ENCODE measurements at regions not wholly inside any gene's neighbourhood (a gene's known extent, or its start where the extent isn't known, plus 50 kb on each side); places are given as distances from the start of the nearest gene placed in this dataset.

DNA sequence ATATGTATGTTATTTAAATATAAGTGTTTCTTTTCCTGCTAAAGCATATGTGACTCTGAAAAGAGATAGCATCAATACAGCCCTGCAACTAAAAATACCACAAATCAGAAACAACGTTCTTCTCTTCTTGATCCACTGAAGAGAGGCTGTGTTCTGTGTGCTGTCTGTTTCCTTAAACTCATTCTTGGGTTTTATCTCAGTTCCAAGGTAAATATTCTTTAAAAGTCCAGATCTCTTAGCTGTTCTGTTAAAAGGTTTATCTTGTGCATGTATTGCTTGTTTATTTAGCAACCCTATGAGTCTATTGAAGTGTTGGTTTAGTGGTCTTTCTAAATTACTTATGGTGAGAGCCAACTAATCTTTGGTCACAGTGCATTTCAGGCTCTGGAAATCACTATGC is 173.3 kb upstream of the NT5C1B start:
- Histone ChIP-seq H3K27ac (ENCODE audit: low read depth in 1 of 2, low read length in 2 of 2) (no peak overlapping the region), H3K27me3 (ENCODE audit: control insufficient read depth in 1 of 2, insufficient read depth in 2 of 2, low read length in 2 of 2) (no peaks in the 10 kb centered on the region), H3K9me3 (ENCODE audit: control insufficient read depth in 1 of 2, insufficient read depth in 1 of 2, low read length in 2 of 2) (no peaks in the 10 kb centered on the region), H3K36me3 (ENCODE audit: insufficient read depth, low read length) (no peaks in the 10 kb centered on the region), H3K4me3 (ENCODE audit: low read length) (no peak overlapping the region), H3K4me1 (ENCODE audit: insufficient read depth, low read length) (no peaks in the 10 kb centered on the region)
- POLR2A ChIA-PET: no interaction called here
- TF ChIP-seq, protein P1, sequence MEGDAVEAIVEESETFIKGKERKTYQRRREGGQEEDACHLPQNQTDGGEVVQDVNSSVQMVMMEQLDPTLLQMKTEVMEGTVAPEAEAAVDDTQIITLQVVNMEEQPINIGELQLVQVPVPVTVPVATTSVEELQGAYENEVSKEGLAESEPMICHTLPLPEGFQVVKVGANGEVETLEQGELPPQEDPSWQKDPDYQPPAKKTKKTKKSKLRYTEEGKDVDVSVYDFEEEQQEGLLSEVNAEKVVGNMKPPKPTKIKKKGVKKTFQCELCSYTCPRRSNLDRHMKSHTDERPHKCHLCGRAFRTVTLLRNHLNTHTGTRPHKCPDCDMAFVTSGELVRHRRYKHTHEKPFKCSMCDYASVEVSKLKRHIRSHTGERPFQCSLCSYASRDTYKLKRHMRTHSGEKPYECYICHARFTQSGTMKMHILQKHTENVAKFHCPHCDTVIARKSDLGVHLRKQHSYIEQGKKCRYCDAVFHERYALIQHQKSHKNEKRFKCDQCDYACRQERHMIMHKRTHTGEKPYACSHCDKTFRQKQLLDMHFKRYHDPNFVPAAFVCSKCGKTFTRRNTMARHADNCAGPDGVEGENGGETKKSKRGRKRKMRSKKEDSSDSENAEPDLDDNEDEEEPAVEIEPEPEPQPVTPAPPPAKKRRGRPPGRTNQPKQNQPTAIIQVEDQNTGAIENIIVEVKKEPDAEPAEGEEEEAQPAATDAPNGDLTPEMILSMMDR (IDR thresholded peaks at IDR 0.05): no peak
- CTCF ChIA-PET: no interaction called here
- Mint-ChIP-seq H3K27me3 (no peaks in the 10 kb centered on the region), H3K36me3 (ENCODE audit: low read depth) (peaks cover 6% of the 10 kb centered on the region), H3K27ac (no peak overlapping the region), H3K4me1 (ENCODE audit: low read depth) (no peaks in the 10 kb centered on the region), H3K4me3 (no peak overlapping the region), H3K9me3 (peaks cover under 1% of the 10 kb centered on the region)
- intact Hi-C loops (cut with DNase I, micrococcal nuclease): no loop called here
- DNase-seq (no peak), ATAC-seq (ENCODE audit: poor library complexity) (no peak)

- no peak overlapping the region for H3K27ac Mint-ChIP-seq
- CTCF ChIA-PET: no interaction called here
- TF ChIP-seq, protein P1 (IDR thresholded peaks at IDR 0.05): no peak
- H3K4me1 Mint-ChIP-seq (ENCODE audit: low read depth): no peaks in the 10 kb centered on the region
- Histone ChIP-seq H3K9me3 (ENCODE audit: control insufficient read depth in 1 of 2, insufficient read depth in 1 of 2, low read length in 2 of 2) (no peaks in the 10 kb centered on the region), H3K4me1 (ENCODE audit: insufficient read depth, low read length) (no peaks in the 10 kb centered on the region), H3K36me3 (ENCODE audit: insufficient read depth, low read length) (no peaks in the 10 kb centered on the region), H3K4me3 (ENCODE audit: low read length) (no peak overlapping the region), H3K27ac (ENCODE audit: low read depth in 1 of 2, low read length in 2 of 2) (no peak overlapping the region), H3K27me3 (ENCODE audit: control insufficient read depth in 1 of 2, insufficient read depth in 2 of 2, low read length in 2 of 2) (no peaks in the 10 kb centered on the region)
- H3K4me3 Mint-ChIP-seq: no peak overlapping the region
- H3K27me3 Mint-ChIP-seq: no peaks in the 10 kb centered on the region
- ATAC-seq (ENCODE audit: poor library complexity) (no peak), DNase-seq (no peak)
- H3K9me3 Mint-ChIP-seq: no peaks in the 10 kb centered on the region
- POLR2A ChIA-PET: no interaction called here
- peaks cover 7% of the 10 kb centered on the region for H3K36me3 Mint-ChIP-seq (ENCODE audit: low read depth)
- intact Hi-C loops (cut with DNase I, micrococcal nuclease): loop anchor here (5.0 to 10.0 kb wide), 3 partner anchors 611 to 1343 kb away; no protein-coding TSS in a partner anchor
These were observed 164.9 kb upstream of the NT5C1B start for GRCh38 chr2:18754286-18754685.

GRCh38 chr2:18753722-18754121 is 164.4 kb upstream of the NT5C1B start:
- H3K27me3 ChIP-seq (ENCODE audit: control insufficient read depth in 1 of 2, insufficient read depth in 2 of 2, low read length in 2 of 2): no peaks in the 10 kb centered on the region
- Mint-ChIP-seq H3K27me3 (no peaks in the 10 kb centered on the region), H3K4me1 (ENCODE audit: low read depth) (no peaks in the 10 kb centered on the region), H3K36me3 (ENCODE audit: low read depth) (peaks cover 4% of the 10 kb centered on the region), H3K27ac (no peak overlapping the region), H3K4me3 (no peak overlapping the region), H3K9me3 (no peaks in the 10 kb centered on the region)
- H3K27ac ChIP-seq (ENCODE audit: low read depth in 1 of 2, low read length in 2 of 2): no peak overlapping the region
- no peak overlapping the region for H3K4me3 ChIP-seq (ENCODE audit: low read length)
- ATAC-seq (ENCODE audit: poor library complexity) (no peak), DNase-seq (no peak)
- TF ChIP-seq, protein P1 (IDR thresholded peaks at IDR 0.05): no peak
- no peaks in the 10 kb centered on the region for H3K4me1 ChIP-seq (ENCODE audit: insufficient read depth, low read length)
- POLR2A ChIA-PET: no interaction called here
- CTCF ChIA-PET: no interaction called here
- no peaks in the 10 kb centered on the region for H3K9me3 ChIP-seq (ENCODE audit: control insufficient read depth in 1 of 2, insufficient read depth in 1 of 2, low read length in 2 of 2)
- no peaks in the 10 kb centered on the region for H3K36me3 ChIP-seq (ENCODE audit: insufficient read depth, low read length)
- intact Hi-C loops (cut with DNase I, micrococcal nuclease): loop anchor here (2.0 to 10.0 kb wide), 4 partner anchors 611 to 1344 kb away; no protein-coding TSS in a partner anchor
